SK-N-SH treated with all-trans-retinoic acid at 6 μM for 48 hours (cell line): ENCODE measurements at regions not wholly inside any gene's neighbourhood (a gene's known extent, or its start where the extent isn't known, plus 50 kb on each side); places are given as distances from the start of the nearest gene placed in this dataset.

Experiments
- ATAC-seq: fragments of 200-7000 bp; cut with Tn5 transposase; 3 replicates; pipeline ENCODE4 v1.9.1; 2020; ENCODE audit warnings: mild to moderate bottlenecking, moderate library complexity
- ARNTL ChIP-seq: fragments of 450-650 bp; formaldehyde crosslinking; IDR thresholded peaks from 2 replicates; pipeline ENCODE4 v1.5.0; 2020; ENCODE audit warnings: low read depth, mild to moderate bottlenecking, moderate library complexity, borderline replicate concordance
- BACH2 ChIP-seq: fragments of 250-450 bp; sonication (Bioruptor Pico); IDR thresholded peaks from 2 replicates; pipeline ENCODE4 v1.9.0; 2021; ENCODE audit warnings: mild to moderate bottlenecking, borderline replicate concordance
- CREB5 ChIP-seq: fragments of 250-450 bp; sonication (Bioruptor Pico); IDR thresholded peaks from 2 replicates; pipeline ENCODE4 v1.5.1; 2020; ENCODE audit warnings: low read depth, mild to moderate bottlenecking, moderate library complexity
- CSDC2 ChIP-seq: fragments of 250-450 bp; sonication (Bioruptor Pico); IDR thresholded peaks from 2 replicates; pipeline ENCODE4 v1.5.0; 2020; ENCODE audit warnings: mild to moderate bottlenecking, moderate library complexity
- CSRNP3 ChIP-seq: fragments of 250-450 bp; sonication (Bioruptor Pico); IDR thresholded peaks from 2 replicates; pipeline ENCODE4 v1.5.1; 2021; ENCODE audit warnings: mild to moderate bottlenecking, moderate library complexity
- GLIS3 ChIP-seq: fragments of 250-450 bp; sonication (Bioruptor Pico); IDR thresholded peaks from 2 replicates; pipeline ENCODE4 v1.5.0; 2020; ENCODE audit warnings: mild to moderate bottlenecking, moderate library complexity
- ISL1 ChIP-seq: fragments of 250-450 bp; sonication (Bioruptor Pico); IDR thresholded peaks from 2 replicates; pipeline ENCODE4 v2.1.2; 2022; ENCODE audit warnings: mild to moderate bottlenecking, moderate library complexity
- OSR1 ChIP-seq: fragments of 250-450 bp; sonication (Bioruptor Pico); IDR thresholded peaks from 2 replicates; pipeline ENCODE4 v1.8.0; 2022; ENCODE audit warnings: moderate library complexity, mild to moderate bottlenecking, inconsistent platforms
- PATZ1 ChIP-seq: fragments of 250-450 bp; sonication (Bioruptor Pico); IDR thresholded peaks from 2 replicates; pipeline ENCODE4 v1.8.0; 2020; ENCODE audit warnings: mild to moderate bottlenecking, moderate library complexity, borderline replicate concordance
- POU6F1 ChIP-seq: fragments of 250-450 bp; sonication (Bioruptor Pico); IDR thresholded peaks from 2 replicates; pipeline ENCODE4 v1.8.0; 2021; ENCODE audit warnings: low read depth, mild to moderate bottlenecking, moderate library complexity, borderline replicate concordance
- PPARA ChIP-seq: fragments of 250-450 bp; sonication (Bioruptor Pico); IDR thresholded peaks from 2 replicates; pipeline ENCODE4 v1.5.0; 2020; ENCODE audit warnings: mild to moderate bottlenecking, borderline replicate concordance
- RARB ChIP-seq: fragments of 250-450 bp; sonication (Bioruptor Pico); IDR thresholded peaks from 2 replicates; pipeline ENCODE4 v1.8.0; 2021; ENCODE audit warnings: mild to moderate bottlenecking, moderate library complexity
- SNAI2 ChIP-seq: fragments of 250-450 bp; sonication (Bioruptor Pico); IDR thresholded peaks from 2 replicates; pipeline ENCODE4 v1.5.0; 2020; ENCODE audit warnings: mild to moderate bottlenecking, moderate library complexity
- TCF4 ChIP-seq: fragments of 250-450 bp; sonication (Bioruptor Pico); IDR thresholded peaks from 2 replicates; pipeline ENCODE4 v1.8.0; 2021; ENCODE audit warnings: mild to moderate bottlenecking, moderate library complexity, borderline replicate concordance
- TOX ChIP-seq: fragments of 250-450 bp; sonication (Bioruptor Pico); IDR thresholded peaks from 2 replicates; pipeline ENCODE4 v1.8.0; 2021; ENCODE audit warnings: mild to moderate bottlenecking, moderate library complexity, borderline replicate concordance
- TSHZ2 ChIP-seq: fragments of 250-450 bp; sonication (Bioruptor Pico); IDR thresholded peaks from 2 replicates; pipeline ENCODE4 v1.5.0; 2020; ENCODE audit warnings: mild to moderate bottlenecking, moderate library complexity
- ZC3H10 ChIP-seq: fragments of 250-450 bp; sonication (Bioruptor Pico); IDR thresholded peaks from 2 replicates; pipeline ENCODE4 v1.5.1; 2021; ENCODE audit warnings: mild to moderate bottlenecking, moderate library complexity
- ZFP3 ChIP-seq: fragments of 250-450 bp; sonication (Bioruptor Pico); IDR thresholded peaks from 2 replicates; pipeline ENCODE4 v1.5.0; 2020; ENCODE audit warnings: mild to moderate bottlenecking, moderate library complexity
- ZNF565 ChIP-seq: fragments of 450-650 bp; formaldehyde crosslinking; conservative IDR thresholded peaks from 2 replicates; pipeline ENCODE4 v1.5.0; 2020; ENCODE audit warnings: low read depth, mild to moderate bottlenecking, moderate library complexity
- ZNF70 ChIP-seq: fragments of 450-650 bp; formaldehyde crosslinking; IDR thresholded peaks from 2 replicates; pipeline ENCODE4 v1.5.0; 2020; ENCODE audit warnings: mild to moderate bottlenecking, moderate library complexity
- ZNF8 ChIP-seq: fragments of 450-650 bp; formaldehyde crosslinking; IDR thresholded peaks from 2 replicates; pipeline ENCODE4 v1.5.0; 2020; ENCODE audit warnings: mild to moderate bottlenecking, moderate library complexity

GRCh38 chr2:122866095-122866494 lies 1110.6 kb downstream of the TSN start:
- TF ChIP-seq PPARA (CRISPR knock-in tag) (no peak), CSDC2 (CRISPR knock-in tag) (no peak), TCF4 (CRISPR knock-in tag) (no peak), CREB5 (CRISPR knock-in tag) (no peak), ZC3H10 (CRISPR knock-in tag) (no peak), RARB (no peak), ISL1 (no peak), TSHZ2 (CRISPR knock-in tag) (no peak), OSR1 (CRISPR knock-in tag) (no peak), POU6F1 (CRISPR knock-in tag) (no peak), BACH2 (CRISPR knock-in tag) (no peak), ARNTL (CRISPR knock-in tag) (no peak), CSRNP3 (CRISPR knock-in tag) (no peak), PATZ1 (no peak), GLIS3 (CRISPR knock-in tag) (no peak)
- TF ChIP-seq, all 23 proteins: peak for 0
- no peak for ATAC-seq

GRCh38 chr2:122867941-122868340 lies 1112.5 kb downstream of the TSN start:
- no peak for ATAC-seq
- no peak for TF ChIP-seq TCF4 (CRISPR knock-in tag)
- TF ChIP-seq, all 23 proteins: peak for 0

- TF ChIP-seq ZC3H10 (CRISPR knock-in tag): no peak
- no peak for TF ChIP-seq GLIS3 (CRISPR knock-in tag)
- TF ChIP-seq PATZ1: no peak
- no peak for TF ChIP-seq ZNF565
- TF ChIP-seq OSR1 (CRISPR knock-in tag): no peak
- TF ChIP-seq POU6F1 (CRISPR knock-in tag): no peak
- no peak for TF ChIP-seq SNAI2 (CRISPR knock-in tag)
- no peak for TF ChIP-seq ZFP3
- no peak for TF ChIP-seq BACH2 (CRISPR knock-in tag)
- TF ChIP-seq ZNF8 (CRISPR knock-in tag): no peak
- TF ChIP-seq TOX (CRISPR knock-in tag): no peak
- TF ChIP-seq RARB: no peak
- TF ChIP-seq ZNF70: no peak
- ATAC-seq: no peak
These were observed 1113.3 kb downstream of the TSN start for GRCh38 chr2:122868646-122869275.
